ENCODE measurements at regions not wholly inside any gene's neighbourhood (a gene's known extent, or its start where the extent isn't known, plus 50 kb on each side); places are given as distances from the start of the nearest gene placed in this dataset.

DNA sequence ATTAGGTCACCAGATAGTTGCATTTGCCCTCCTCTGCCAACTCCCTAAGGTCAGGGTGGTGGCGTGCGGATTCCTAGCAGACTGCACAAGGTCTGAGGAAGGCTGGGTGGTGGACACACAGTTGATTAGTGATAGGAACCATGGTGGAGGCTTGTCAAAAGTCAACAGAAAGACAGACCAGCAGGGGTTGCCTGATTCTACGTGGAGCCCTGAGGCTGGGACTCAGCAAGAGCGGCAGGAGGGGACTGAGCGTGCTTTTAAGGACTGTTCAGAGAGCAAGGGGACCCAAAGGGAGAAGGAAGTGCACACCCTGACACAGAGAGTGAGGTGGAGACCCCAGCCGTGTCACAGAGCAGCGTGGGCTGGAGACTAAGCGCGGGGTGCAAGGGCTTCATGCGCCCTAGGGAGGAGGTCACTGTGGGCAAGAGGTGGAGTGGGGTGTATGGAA, 513.2 kb downstream of the RNF144A start:
- H3K9me3 ChIP-seq (ENCODE audit: control insufficient read depth in 4 of 4, low read length in 3 of 4) = peaks cover 2 to 15% (median 6%) of the 10 kb centered on the region in 4 donors
- peak overlapping the region in 1 of 3 donors; percentile 47 for H3K4me3 ChIP-seq (ENCODE audit: low read depth in 1 of 3, low read length in 3 of 3)
- no peak overlapping the region for H3K9ac ChIP-seq (ENCODE audit: low read depth in 1 of 2, low read length in 2 of 2)
- H3K27ac ChIP-seq (ENCODE audit: low read depth in 1 of 2, low read length in 2 of 2) = no peak overlapping the region
- 72% methylated on average over 10 of the region's 10 CpGs for WGBS
- no peaks in the 10 kb centered on the region for H3K36me3 ChIP-seq (ENCODE audit: control insufficient read depth in 4 of 4, insufficient read depth in 3 of 4, low read depth in 1 of 4, low read length in 3 of 4)
- no peak for DNase-seq (ENCODE audit: low spot score)
- H3K27me3 ChIP-seq (ENCODE audit: control insufficient read depth in 4 of 4, insufficient read depth in 4 of 4, low read length in 3 of 4) = no peaks in the 10 kb centered on the region
- TF ChIP-seq TAF1 (conservative IDR thresholded peaks at IDR 0.05) (no peak), GABPA (IDR thresholded peaks at IDR 0.05 in 1 of 2, conservative IDR thresholded peaks at IDR 0.05 in 1 of 2) (no peak)
- TF ChIP-seq, protein P1, sequence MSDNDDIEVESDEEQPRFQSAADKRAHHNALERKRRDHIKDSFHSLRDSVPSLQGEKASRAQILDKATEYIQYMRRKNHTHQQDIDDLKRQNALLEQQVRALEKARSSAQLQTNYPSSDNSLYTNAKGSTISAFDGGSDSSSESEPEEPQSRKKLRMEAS (IDR thresholded peaks at IDR 0.05) = no peak
- TF ChIP-seq, protein P2, sequence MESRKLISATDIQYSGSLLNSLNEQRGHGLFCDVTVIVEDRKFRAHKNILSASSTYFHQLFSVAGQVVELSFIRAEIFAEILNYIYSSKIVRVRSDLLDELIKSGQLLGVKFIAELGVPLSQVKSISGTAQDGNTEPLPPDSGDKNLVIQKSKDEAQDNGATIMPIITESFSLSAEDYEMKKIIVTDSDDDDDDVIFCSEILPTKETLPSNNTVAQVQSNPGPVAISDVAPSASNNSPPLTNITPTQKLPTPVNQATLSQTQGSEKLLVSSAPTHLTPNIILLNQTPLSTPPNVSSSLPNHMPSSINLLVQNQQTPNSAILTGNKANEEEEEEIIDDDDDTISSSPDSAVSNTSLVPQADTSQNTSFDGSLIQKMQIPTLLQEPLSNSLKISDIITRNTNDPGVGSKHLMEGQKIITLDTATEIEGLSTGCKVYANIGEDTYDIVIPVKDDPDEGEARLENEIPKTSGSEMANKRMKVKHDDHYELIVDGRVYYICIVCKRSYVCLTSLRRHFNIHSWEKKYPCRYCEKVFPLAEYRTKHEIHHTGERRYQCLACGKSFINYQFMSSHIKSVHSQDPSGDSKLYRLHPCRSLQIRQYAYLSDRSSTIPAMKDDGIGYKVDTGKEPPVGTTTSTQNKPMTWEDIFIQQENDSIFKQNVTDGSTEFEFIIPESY (IDR thresholded peaks at IDR 0.05) = no peak
- TF ChIP-seq, protein P3, sequence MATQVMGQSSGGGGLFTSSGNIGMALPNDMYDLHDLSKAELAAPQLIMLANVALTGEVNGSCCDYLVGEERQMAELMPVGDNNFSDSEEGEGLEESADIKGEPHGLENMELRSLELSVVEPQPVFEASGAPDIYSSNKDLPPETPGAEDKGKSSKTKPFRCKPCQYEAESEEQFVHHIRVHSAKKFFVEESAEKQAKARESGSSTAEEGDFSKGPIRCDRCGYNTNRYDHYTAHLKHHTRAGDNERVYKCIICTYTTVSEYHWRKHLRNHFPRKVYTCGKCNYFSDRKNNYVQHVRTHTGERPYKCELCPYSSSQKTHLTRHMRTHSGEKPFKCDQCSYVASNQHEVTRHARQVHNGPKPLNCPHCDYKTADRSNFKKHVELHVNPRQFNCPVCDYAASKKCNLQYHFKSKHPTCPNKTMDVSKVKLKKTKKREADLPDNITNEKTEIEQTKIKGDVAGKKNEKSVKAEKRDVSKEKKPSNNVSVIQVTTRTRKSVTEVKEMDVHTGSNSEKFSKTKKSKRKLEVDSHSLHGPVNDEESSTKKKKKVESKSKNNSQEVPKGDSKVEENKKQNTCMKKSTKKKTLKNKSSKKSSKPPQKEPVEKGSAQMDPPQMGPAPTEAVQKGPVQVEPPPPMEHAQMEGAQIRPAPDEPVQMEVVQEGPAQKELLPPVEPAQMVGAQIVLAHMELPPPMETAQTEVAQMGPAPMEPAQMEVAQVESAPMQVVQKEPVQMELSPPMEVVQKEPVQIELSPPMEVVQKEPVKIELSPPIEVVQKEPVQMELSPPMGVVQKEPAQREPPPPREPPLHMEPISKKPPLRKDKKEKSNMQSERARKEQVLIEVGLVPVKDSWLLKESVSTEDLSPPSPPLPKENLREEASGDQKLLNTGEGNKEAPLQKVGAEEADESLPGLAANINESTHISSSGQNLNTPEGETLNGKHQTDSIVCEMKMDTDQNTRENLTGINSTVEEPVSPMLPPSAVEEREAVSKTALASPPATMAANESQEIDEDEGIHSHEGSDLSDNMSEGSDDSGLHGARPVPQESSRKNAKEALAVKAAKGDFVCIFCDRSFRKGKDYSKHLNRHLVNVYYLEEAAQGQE (IDR thresholded peaks at IDR 0.05) = no peak
- TF ChIP-seq, protein P4, sequence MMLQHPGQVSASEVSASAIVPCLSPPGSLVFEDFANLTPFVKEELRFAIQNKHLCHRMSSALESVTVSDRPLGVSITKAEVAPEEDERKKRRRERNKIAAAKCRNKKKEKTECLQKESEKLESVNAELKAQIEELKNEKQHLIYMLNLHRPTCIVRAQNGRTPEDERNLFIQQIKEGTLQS (IDR thresholded peaks at IDR 0.05) = no peak
- peaks cover 2 to 9% (median 6%) of the 10 kb centered on the region in 4 donors for H3K4me1 ChIP-seq (ENCODE audit: control insufficient read depth in 4 of 4, insufficient read depth in 4 of 4, low read length in 3 of 4)

DNA sequence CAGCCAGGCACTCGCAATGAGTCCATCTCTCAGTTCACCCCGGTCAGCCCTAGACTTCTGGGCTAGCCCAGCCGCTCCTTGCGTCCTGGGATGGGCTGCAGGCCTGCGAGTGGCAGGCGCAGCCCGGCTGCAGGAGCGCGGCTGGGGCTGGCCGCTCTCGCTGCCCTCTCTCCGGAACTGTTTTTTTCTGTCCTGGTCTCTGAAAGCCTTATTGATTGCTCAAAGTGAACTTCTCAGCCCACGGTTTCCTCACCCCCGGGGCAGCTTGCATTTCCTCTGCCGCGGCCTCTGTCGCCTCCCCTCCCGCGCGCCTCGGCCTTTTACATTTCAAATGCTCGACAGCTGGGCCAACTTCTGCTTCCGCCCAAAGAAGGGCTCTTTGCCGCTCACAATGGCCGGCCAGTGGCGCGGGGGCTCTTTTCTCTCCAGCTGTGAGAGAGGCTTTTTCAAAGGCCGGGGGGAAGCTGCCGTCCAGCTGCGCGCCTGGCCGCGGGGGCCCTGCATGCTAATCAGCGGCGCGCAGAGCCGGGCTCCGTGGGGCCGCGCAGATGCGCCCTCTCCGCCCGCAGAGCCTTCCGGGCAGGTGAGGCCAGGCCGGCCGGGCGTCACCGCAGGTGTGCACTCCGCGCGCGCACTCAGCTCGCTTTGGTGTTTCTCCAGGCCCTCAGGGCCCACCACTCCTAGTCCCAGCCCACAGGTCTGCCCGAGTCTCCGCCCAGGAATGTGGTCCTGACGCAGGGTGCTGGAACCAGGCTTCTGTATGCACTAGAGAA, 513.8 kb downstream of the RNF144A start:
- Histone ChIP-seq H3K27me3 (ENCODE audit: control insufficient read depth in 4 of 4, insufficient read depth in 4 of 4, low read length in 3 of 4) (no peaks in the 10 kb centered on the region), H3K36me3 (ENCODE audit: control insufficient read depth in 4 of 4, insufficient read depth in 3 of 4, low read depth in 1 of 4, low read length in 3 of 4) (no peaks in the 10 kb centered on the region), H3K4me3 (ENCODE audit: low read depth in 1 of 3, low read length in 3 of 3) (peak overlapping the region in 2 of 3 donors; percentile 1 to 47), H3K9ac (ENCODE audit: low read depth in 1 of 2, low read length in 2 of 2) (no peak overlapping the region), H3K9me3 (ENCODE audit: control insufficient read depth in 4 of 4, low read length in 3 of 4) (peaks cover 2 to 15% (median 6%) of the 10 kb centered on the region in 4 donors), H3K4me1 (ENCODE audit: control insufficient read depth in 4 of 4, insufficient read depth in 4 of 4, low read length in 3 of 4) (peaks cover 2 to 9% (median 6%) of the 10 kb centered on the region in 4 donors), H3K27ac (ENCODE audit: low read depth in 1 of 2, low read length in 2 of 2) (peak overlapping the region in 1 of 2 donors; percentile 31)
- DNase-seq (ENCODE audit: low spot score) = peak; percentile 38
- TF ChIP-seq RAD21 (IDR thresholded peaks at IDR 0.05) = peak in 1 of 2 donors; percentile 27
- TF ChIP-seq, protein P1 (IDR thresholded peaks at IDR 0.05) = no peak
- WGBS = 7% methylated on average over 56 of the region's 56 CpGs

DNA sequence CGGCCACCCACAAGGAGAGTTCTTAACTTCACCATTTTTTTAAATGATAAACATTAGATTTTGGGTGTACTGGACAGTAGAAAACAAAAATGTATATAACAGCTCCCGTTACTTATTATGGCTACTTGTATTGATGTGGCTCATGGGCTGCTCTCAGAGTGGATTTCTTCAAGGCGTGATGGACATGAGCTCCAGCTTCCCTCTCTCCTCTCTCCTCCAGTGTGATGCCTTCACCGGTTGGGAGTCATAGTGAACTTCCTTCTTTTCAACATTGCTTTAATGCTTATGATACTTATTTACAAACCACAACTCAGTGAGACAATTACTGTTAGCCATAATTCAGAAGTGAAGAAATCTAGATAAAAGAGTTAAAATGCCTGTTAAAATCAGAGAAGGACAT, 515.2 kb downstream of the RNF144A start:
- no peak overlapping the region for H3K4me3 ChIP-seq (ENCODE audit: low read depth in 1 of 3, low read length in 3 of 3)
- DNase-seq (ENCODE audit: low spot score) = no peak
- 89% methylated on average over 4 of the region's 4 CpGs for WGBS
- H3K4me1 ChIP-seq (ENCODE audit: control insufficient read depth in 4 of 4, insufficient read depth in 4 of 4, low read length in 3 of 4) = peaks cover 2 to 9% (median 6%) of the 10 kb centered on the region in 4 donors
- H3K9me3 ChIP-seq (ENCODE audit: control insufficient read depth in 4 of 4, low read length in 3 of 4) = peaks cover 2 to 15% (median 6%) of the 10 kb centered on the region in 4 donors
- H3K27me3 ChIP-seq (ENCODE audit: control insufficient read depth in 4 of 4, insufficient read depth in 4 of 4, low read length in 3 of 4) = no peaks in the 10 kb centered on the region
- no peaks in the 10 kb centered on the region for H3K36me3 ChIP-seq (ENCODE audit: control insufficient read depth in 4 of 4, insufficient read depth in 3 of 4, low read depth in 1 of 4, low read length in 3 of 4)
- H3K27ac ChIP-seq (ENCODE audit: low read depth in 1 of 2, low read length in 2 of 2) = no peak overlapping the region
- H3K9ac ChIP-seq (ENCODE audit: low read depth in 1 of 2, low read length in 2 of 2) = no peak overlapping the region
- TF ChIP-seq, protein P1 (IDR thresholded peaks at IDR 0.05) = no peak
- TF ChIP-seq RXRA (IDR thresholded peaks at IDR 0.05) (no peak), GABPA (IDR thresholded peaks at IDR 0.05 in 1 of 2, conservative IDR thresholded peaks at IDR 0.05 in 1 of 2) (no peak), YY1 (IDR thresholded peaks at IDR 0.05) (no peak), HNF4A (conservative IDR thresholded peaks at IDR 0.05) (no peak), JUND (IDR thresholded peaks at IDR 0.05) (no peak), FOXA1 (IDR thresholded peaks at IDR 0.05) (no peak), RAD21 (IDR thresholded peaks at IDR 0.05) (no peak)
- TF ChIP-seq, protein P3 (IDR thresholded peaks at IDR 0.05) = no peak
- TF ChIP-seq, protein P4 (IDR thresholded peaks at IDR 0.05) = no peak
